Esophagus (tissue), 2 donors: ENCODE measurements at regions not wholly inside any gene's neighbourhood (a gene's known extent, or its start where the extent isn't known, plus 50 kb on each side); places are given as distances from the start of the nearest gene placed in this dataset.

Source experiments
- H3K27ac ChIP-seq, 2 donors: one replicate each; pipeline ENCODE4 v1.5.1; 2013; ENCODE audit warnings: low read depth in 2 of 2, mild to moderate bottlenecking in 2 of 2, inconsistent platforms in 1 of 2, low read length in 1 of 2, moderate library complexity in 1 of 2
- H3K27me3 ChIP-seq, 2 donors: one replicate each; pipeline ENCODE4 v1.6.1; 2013; ENCODE audit warnings: low read length in 2 of 2, control low read depth in 1 of 2, mild to moderate bottlenecking in 1 of 2; ENCODE audit not compliant: insufficient read depth in 2 of 2, control insufficient read depth in 1 of 2
- H3K36me3 ChIP-seq, 2 donors: one replicate each; pipeline ENCODE4 v1.6.1; 2013; ENCODE audit warnings: low read length in 1 of 2; ENCODE audit not compliant: control insufficient read depth in 2 of 2, insufficient read depth in 2 of 2
- H3K4me1 ChIP-seq, 2 donors: one replicate each; pipeline ENCODE4 v1.6.1; 2013; ENCODE audit warnings: low read length in 1 of 2; ENCODE audit not compliant: control insufficient read depth in 2 of 2, insufficient read depth in 2 of 2
- H3K4me3 ChIP-seq, 2 donors: one replicate each; pipeline ENCODE4 v1.5.1; 2013; ENCODE audit warnings: low read length in 2 of 2, mild to moderate bottlenecking in 2 of 2, low read depth in 1 of 2, moderate library complexity in 1 of 2
- H3K9me3 ChIP-seq, 2 donors: one replicate each; pipeline ENCODE4 v1.6.1; 2013; ENCODE audit warnings: mild to moderate bottlenecking in 2 of 2, low read depth in 1 of 2, low read length in 1 of 2, moderate library complexity in 1 of 2; ENCODE audit not compliant: control insufficient read depth in 2 of 2, insufficient read depth in 1 of 2
- WGBS, 2 donors: extraction: QIAGEN DNeasy Blood & Tissue Kit; methylation state at CpG; one replicate each; pipeline ENCODE4 v1.1.7; 2013; 5-methylcytosine and 5-hydroxymethylcytosine counted together
- donor health status: healthy with polysubstance abuse.
- donor health status: Bipolar disorder and iron deficiency.

DNA sequence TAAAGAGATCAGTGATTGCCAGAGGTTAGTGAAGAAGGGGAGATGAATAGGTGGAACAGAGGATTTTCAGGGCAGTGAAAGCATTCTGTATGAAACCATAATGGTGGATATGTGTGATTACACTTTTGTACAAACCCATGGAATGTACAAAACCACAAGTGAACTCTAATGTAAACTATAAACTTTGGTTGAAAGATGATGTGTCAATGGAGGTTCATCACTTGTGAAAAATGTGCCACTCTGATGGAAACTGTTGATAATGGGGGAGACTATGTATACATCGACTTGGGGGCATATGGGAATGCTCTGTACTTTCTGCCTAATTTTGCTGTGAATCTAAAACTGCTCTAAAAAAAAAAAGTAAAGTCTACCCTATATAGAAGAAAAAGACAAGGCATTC is 68.7 kb upstream of the ARHGEF3 start:
- H3K4me1 ChIP-seq, result no peaks in the 10 kb centered on the region
- no peaks in the 10 kb centered on the region for H3K36me3 ChIP-seq
- no peaks in the 10 kb centered on the region for H3K9me3 ChIP-seq
- no peak overlapping the region for H3K4me3 ChIP-seq
- no peak overlapping the region for H3K27ac ChIP-seq
- no peaks in the 10 kb centered on the region for H3K27me3 ChIP-seq
- 87 to 88% methylated on average over 1 of the region's 1 CpG for WGBS, 2 donors

DNA sequence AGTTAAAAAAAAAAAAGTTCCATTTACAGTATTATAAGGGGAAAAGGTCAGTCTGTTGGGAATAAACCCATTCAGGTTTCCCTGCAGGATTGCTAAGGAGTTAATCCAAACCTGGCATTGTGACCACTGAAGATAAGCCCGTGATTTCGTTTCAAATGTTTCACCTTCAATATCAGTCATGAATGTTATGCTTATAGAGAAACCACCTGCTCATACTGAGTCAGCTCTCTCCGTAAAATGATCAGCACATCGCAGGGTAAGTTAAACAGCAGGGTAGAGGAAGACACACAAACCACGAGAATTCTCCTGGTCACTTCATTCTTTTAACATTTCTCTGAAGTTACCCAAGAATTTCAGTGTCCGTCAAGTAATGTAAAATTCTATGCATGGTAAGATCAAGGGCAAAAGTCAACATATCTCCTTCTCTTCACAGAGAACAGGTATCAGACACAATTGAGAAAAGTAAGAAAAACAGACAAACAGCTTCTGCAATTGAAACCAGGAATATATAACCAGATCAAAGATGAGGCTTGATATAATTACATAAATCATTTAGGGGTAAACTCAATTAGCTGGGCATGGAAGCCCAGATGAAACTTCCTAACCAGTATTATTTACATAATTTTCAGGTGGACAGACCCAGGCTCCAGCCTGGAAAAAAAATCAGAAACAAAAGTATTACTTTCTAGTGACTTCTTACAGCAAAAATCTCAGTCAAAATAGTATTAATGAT is 67.6 kb upstream of the ARHGEF3 start:
- H3K4me3 ChIP-seq, result no peak overlapping the region
- no peaks in the 10 kb centered on the region for H3K4me1 ChIP-seq
- H3K36me3 ChIP-seq, result no peaks in the 10 kb centered on the region
- WGBS, 2 donors, result 47 to 75% methylated on average over 6 of the region's 6 CpGs
- H3K27ac ChIP-seq, result no peak overlapping the region
- no peaks in the 10 kb centered on the region for H3K27me3 ChIP-seq
- no peaks in the 10 kb centered on the region for H3K9me3 ChIP-seq

GRCh38 chr3:56868706-56869105 is 67.0 kb upstream of the ARHGEF3 start:
- Histone ChIP-seq H3K4me1 (no peaks in the 10 kb centered on the region), H3K4me3 (no peak overlapping the region), H3K27me3 (no peaks in the 10 kb centered on the region), H3K9me3 (no peaks in the 10 kb centered on the region), H3K27ac (no peak overlapping the region), H3K36me3 (no peaks in the 10 kb centered on the region)
- 87 to 90% methylated on average over 5 of the region's 5 CpGs for WGBS, 2 donors

- no peak overlapping the region for H3K27ac ChIP-seq
- H3K27me3 ChIP-seq, result no peaks in the 10 kb centered on the region
- 91 to 99% methylated on average over 4 of the region's 4 CpGs for WGBS, 2 donors
- no peak overlapping the region for H3K4me3 ChIP-seq
- H3K4me1 ChIP-seq, result no peaks in the 10 kb centered on the region
- H3K36me3 ChIP-seq, result no peaks in the 10 kb centered on the region
- H3K9me3 ChIP-seq, result no peaks in the 10 kb centered on the region
These were observed 65.9 kb upstream of the ARHGEF3 start for GRCh38 chr3:56867671-56868070.

DNA sequence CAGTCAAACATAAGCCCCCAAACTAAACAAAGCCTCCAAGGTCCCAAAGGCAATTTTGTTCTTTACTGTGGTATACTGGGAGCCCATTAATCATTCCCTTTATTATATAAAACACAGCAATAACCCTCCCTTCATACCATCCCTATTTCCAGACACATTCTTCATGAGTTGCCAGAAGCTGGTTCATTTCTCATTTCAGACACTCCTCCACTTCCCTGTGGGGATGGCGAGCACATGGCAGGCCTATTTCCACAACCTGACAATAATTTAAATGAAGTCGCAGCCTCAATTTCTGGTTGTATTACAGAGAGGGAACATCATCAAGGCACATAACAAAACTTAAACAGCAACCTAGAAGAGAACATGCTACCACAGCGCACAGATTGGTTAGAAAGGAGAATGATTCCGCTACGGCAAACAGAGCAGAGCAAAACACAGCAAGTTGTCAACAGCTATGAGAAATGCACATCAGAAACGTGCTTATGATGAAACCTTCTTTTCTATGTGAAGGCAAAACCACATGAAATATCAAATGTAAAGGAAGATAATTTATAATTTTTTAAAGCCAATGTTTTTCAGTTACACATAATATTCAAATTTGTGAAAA is 63.3 kb upstream of the ARHGEF3 start:
- Histone ChIP-seq H3K9me3 (no peaks in the 10 kb centered on the region), H3K27ac (no peak overlapping the region), H3K4me3 (no peak overlapping the region), H3K4me1 (peaks cover 0 to 2% of the 10 kb centered on the region in 2 donors), H3K27me3 (no peaks in the 10 kb centered on the region), H3K36me3 (no peaks in the 10 kb centered on the region)
- 92% methylated on average over 6 of the region's 6 CpGs for WGBS, 2 donors

DNA sequence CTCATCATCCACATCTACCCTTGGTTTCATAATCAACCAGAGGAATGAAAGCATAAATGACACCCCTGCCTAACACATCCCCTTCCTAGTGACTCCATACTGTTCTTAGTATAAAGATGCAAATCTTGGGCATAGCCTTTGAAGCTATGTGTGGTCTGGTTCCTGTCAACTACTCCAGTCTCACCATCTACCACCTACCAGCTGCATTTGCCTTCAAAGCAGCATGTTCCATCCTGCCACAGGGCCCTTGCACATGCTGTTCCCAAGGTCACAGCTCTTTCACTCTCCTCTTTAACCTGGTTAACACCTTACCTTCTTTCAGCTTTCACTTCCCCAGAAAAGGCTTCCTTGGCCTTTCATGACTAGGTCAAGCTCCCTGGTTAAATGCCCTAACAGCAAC is 62.3 kb upstream of the ARHGEF3 start:
- Histone ChIP-seq H3K4me3 (no peak overlapping the region), H3K9me3 (no peaks in the 10 kb centered on the region), H3K36me3 (no peaks in the 10 kb centered on the region), H3K4me1 (peaks cover 0 to 2% of the 10 kb centered on the region in 2 donors), H3K27me3 (no peaks in the 10 kb centered on the region), H3K27ac (no peak overlapping the region)

GRCh38 chr3:56862352-56863062 is 60.8 kb upstream of the ARHGEF3 start:
- WGBS, 2 donors, result 61 to 65% methylated on average over 6 of the region's 6 CpGs
- Histone ChIP-seq H3K4me1 (peaks cover 0 to 2% of the 10 kb centered on the region in 2 donors), H3K27ac (no peak overlapping the region)

DNA sequence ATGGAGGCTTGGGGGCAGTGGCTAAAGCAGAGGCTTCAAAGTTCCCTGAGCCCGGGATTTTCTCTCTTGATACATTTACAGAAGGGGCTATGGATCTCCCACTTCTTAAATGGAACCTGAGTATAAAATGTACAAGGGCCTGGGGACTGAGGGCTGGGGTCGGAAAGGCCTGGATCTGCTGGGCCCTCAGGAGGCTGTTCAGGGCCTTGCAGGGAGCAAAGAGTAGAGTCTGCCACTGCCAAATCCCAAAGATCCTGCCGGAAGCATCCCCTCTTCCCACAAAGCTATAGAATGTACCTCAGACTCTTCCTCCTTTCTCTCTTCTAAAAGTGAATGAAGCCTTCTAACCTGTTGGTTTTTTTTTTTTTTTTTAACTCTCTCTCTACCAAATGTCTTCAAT is 59.8 kb upstream of the ARHGEF3 start:
- no peaks in the 10 kb centered on the region for H3K9me3 ChIP-seq
- peaks cover 0 to 2% of the 10 kb centered on the region in 2 donors for H3K4me1 ChIP-seq
- 66 to 96% methylated on average over 3 of the region's 3 CpGs for WGBS, 2 donors
- no peak overlapping the region for H3K4me3 ChIP-seq
- H3K36me3 ChIP-seq, result no peaks in the 10 kb centered on the region
- no peak overlapping the region for H3K27ac ChIP-seq
- no peaks in the 10 kb centered on the region for H3K27me3 ChIP-seq

More at GRCh38 chr3:56862352-56863062, 60.8 kb upstream of the ARHGEF3 start:
- H3K9me3 ChIP-seq, result no peaks in the 10 kb centered on the region
- H3K4me3 ChIP-seq, result no peak overlapping the region
- no peaks in the 10 kb centered on the region for H3K27me3 ChIP-seq
- H3K36me3 ChIP-seq, result no peaks in the 10 kb centered on the region

DNA sequence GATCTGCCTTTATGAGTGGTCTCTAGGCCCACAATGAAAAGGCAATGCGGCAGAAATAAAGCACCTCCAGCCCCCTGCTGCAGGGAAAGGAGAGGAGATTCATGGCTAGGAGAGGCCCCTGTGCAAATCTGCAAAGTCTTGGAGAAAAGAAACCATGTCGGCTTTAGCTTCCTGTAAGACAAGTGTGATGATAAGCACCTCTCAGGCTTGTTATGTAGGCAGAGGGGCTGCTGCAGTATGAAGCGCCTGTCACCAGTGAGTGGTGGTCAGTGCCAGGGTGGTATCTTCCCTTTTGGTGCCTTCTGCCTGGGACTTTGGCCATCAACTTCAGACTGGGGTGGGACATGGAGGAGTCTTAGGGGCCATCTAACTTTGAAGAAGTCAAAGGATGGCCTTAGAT is 59.2 kb upstream of the ARHGEF3 start:
- no peaks in the 10 kb centered on the region for H3K9me3 ChIP-seq
- no peak overlapping the region for H3K27ac ChIP-seq
- no peaks in the 10 kb centered on the region for H3K36me3 ChIP-seq
- H3K4me1 ChIP-seq, result peaks cover 0 to 2% of the 10 kb centered on the region in 2 donors
- H3K27me3 ChIP-seq, result no peaks in the 10 kb centered on the region
- no peak overlapping the region for H3K4me3 ChIP-seq
- 87 to 93% methylated on average over 3 of the region's 3 CpGs for WGBS, 2 donors
